ENCODE measurements at regions not wholly inside any gene's neighbourhood (a gene's known extent, or its start where the extent isn't known, plus 50 kb on each side); places are given as distances from the start of the nearest gene placed in this dataset.

DNA sequence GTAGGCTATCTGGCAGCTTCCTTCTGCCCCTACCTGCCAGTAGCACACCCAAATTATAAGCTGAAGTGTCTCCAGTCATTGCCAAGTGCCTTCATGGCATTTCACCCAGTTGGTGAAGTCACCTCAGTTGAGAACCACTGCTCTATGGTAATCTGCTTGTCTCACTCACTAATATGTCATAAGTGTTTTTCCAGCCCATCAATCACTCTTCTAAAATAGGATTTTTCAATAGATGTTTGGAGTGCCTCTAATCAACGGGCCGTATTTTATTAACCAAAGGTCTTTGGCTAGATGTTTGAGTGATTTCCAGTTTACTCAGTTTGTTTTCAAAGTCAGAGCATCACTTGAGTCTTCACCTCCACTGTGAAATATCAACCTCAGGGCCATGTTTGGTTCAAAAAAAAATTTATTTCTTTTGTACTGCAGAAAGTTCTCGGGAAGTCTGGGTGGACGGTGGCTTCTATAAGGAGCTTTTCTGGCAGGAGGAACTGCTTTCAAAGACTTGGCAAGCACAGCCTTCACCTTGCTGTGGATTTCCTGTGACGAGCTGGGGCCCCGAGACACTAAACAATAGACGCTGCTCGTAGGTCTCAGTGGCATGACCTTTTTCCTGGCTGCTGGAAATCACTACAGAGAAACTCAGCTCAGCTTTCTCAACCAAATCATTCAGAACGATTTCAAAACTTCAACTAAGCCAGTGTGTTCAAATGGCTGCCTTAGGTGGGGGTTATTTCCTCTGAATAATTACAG, 95.2 kb upstream of the FOXF1 start:
- no peak for DNase-seq (ENCODE audit: low spot score)

DNA sequence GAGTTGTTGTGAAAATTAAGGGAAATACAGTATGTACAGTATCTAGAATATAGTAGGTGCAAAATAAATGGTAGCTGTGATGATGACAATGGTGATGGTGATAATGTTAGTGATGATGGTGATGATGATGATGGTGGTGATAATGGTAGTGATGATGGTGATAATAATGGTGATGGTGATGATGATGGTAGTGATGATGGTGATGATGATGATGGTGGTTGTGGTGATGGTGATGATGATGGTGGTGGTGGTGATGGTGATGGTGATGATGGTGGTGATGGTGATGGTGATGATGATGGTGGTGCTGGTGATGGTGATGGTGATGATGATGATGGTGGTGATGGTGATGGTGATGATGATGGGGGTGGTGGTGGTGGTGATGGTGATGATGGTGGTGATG, 91.3 kb upstream of the FOXF1 start:
- no peak for DNase-seq (ENCODE audit: low spot score)

DNA sequence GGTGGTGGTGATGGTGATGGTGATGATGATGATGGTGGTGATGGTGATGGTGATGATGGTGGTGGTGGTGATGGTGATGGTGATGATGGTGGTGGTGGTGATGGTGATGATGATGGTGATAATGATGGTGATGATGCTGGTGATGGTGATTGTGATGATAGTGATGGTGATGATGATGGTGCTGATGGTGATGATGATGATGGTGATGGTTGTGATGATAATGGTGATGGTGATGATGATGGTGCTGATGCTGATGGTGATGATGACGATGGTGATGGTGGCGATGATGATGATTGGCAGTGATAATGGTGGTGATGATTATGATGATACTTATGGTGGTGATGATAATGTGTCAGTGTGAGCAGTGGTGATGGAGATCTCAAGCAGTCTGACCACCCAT, 90.8 kb upstream of the FOXF1 start:
- no peak for DNase-seq (ENCODE audit: low spot score)

DNA sequence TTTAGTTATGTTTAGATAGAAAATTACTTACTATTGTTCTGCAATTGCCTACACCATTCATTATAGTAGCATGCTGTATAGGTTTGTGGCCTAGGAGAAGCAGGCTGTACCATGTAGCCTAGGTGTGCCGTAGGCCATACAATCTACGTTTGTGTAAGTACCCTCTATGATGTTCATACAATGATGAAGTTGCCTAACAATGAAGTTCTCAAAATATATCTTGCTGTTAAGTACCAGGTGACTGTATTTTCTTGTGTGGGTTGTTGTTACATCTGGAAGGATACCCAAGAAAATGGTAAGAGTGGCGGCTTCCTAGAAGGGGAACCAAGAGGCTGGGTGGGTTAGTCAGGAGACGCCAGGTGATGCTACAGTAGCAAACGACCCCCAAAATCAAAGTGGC, 88.3 kb upstream of the FOXF1 start:
- no peak for DNase-seq (ENCODE audit: low spot score)

DNA sequence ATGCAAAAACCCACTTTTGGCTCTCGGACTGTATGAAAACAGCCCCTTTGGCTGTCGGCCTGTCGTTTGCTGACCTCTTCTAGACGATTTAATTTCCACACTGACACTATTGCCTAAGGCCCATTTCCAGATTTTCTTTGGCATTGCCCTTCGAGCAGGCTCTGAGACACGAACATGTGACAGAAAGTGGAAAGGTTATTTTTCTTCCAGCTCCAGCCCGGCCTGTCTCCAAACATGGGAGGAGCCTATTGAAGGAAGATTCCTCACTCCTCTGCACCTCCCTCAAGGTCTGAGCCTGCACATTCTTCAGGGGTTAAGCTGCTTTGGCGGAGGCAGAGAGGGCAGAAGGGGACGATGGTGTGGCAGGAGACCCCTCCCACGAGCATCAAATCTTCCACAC, 85.9 kb upstream of the FOXF1 start:
- no peak for DNase-seq (ENCODE audit: low spot score)

DNA sequence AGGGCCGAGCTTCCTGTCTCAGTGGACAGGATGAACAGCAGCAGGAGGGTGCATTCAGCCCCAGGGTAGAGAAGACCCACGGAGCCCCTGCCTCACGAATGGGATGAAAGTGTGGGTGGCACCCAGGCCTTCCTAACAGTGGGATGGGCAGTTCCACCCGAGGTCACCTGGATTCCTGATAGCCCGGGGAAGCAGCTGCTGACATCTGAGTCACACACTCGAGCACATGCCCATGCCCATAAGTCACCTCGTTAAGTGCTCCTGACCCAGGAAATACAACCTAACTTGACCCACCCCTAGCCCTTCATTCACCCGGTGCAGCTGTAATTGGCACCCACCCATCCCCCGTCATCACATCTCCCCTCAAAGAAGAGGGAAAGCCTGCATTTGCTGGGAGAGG, 85.3 kb upstream of the FOXF1 start:
- no peak for DNase-seq (ENCODE audit: low spot score)

DNA sequence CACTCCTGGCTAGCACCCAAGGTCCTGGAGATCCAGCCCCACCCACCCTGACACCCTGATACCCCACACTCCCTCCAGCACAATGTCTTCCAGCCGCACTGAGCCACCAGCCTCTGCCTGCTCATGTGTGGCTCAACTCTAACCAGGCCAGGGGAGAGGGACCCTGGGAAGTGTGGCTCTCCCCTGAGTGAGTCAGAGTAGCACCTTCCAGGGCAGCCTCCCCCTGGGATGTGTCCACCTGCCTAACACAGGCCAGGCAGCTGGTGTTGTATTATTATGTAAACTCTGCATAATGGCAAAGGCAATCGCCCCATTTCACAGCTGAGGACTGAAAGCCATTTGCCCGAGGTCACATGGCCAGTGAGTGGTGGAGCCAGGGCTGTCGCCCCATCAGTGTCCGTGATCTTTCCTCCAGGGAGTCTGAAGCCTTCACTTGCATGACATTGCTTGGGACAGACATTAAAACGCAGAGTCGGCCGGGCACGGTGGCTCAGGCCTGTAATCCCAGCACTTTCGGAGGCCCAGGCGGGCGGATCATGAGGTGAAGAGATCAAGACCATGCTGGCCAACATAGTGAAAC, 84.2 kb upstream of the FOXF1 start:
- no peak for DNase-seq (ENCODE audit: low spot score)

DNA sequence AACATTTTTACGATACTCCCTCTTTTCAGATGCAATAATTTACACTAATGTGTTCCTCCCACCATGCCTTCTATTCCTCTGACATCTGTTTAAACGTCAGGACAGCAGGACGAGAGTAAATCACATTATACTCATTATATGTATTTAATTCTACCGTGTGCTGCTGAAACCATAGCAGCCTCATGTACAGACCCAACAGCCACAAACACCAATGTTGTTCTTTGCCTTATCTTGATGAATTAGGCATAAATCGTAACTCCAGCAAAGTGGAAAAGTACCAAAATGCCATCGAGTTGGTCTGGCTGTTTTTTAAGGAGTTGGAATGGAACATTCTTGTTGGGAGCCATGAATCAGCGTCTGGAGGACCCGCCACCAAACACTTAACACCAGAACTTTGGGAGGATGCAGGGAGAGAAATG, 82.9 kb upstream of the FOXF1 start:
- no peak for DNase-seq (ENCODE audit: low spot score)

DNA sequence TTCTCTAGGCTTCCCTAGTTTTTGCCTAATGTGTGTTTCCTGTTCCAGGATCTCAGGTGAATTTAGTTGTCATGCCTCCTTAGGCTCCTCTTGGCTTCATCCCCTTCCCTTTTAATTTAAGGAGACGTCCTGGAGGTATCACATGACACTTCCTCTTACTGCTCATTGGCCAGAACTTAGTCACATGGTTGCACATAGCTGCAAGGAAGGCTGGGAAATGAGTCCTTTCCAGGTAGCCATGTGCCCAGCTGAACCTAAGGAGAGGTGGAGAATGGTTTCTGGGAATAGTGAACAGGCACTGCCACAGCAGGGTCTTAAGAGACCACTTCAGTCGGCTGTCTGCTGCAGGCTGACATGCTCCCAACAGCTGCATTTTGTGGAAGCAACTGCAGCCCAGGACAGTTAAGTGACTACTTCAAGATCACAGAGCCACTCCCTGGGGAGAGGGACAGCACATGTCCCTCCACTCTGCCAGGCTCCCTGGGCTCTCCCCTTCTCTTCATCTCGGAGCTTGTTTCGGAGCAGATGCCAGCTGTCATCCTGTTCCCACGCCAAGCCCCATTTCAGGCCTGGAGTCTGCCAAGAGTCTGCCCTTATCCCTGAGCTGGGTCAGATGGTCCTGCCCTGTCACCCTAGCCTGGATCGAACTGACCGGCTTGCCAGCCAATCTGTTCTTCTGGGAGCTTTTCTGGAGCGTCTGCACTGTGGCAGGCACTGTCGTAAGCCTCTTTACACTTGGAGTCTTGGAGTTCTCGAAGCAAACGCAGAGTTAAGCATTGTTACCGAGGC, 81.4 kb upstream of the FOXF1 start:
- no peak for DNase-seq (ENCODE audit: low spot score)

DNA sequence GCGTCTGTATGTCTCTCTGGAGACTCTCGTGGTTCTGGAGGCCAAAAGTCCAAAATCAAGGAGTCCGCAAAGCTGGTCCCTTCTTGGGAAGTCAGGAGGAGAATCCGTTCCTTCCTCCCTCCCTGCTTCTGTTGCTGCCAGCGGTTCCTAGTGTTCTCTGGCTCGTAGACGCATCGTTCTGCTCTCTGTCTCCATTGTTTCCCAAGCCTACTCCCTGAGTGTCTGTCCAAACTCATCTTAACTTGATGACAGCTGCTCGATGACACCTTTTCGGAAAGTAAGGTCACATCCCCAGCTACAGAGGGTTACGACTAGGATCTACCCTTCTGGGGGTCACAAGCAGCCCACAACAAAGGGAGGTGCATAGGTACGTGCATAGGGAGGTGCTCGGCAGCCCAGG, 80.7 kb upstream of the FOXF1 start:
- no peak for DNase-seq (ENCODE audit: low spot score)

DNA sequence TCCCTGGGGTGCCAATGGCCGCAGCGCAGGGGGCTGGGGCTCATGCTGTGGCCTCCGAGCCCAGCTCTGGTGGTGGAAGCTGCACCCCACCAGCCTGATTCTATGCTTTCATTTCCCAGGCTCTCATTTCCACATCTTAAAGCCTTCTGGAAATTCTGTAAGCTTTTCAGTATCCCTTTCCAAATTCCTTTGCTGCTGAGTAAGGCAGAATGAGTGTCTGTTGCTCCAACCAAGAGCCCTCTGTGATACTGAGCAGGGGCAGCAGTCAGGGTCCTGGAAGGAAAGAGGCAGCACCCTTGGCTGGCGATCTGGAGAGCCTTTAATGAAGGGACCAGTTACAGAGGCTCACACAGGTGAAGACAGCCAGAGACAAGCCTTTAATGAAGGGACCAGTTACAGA, 79.5 kb upstream of the FOXF1 start:
- DNase-seq (ENCODE audit: low spot score): no peak

DNA sequence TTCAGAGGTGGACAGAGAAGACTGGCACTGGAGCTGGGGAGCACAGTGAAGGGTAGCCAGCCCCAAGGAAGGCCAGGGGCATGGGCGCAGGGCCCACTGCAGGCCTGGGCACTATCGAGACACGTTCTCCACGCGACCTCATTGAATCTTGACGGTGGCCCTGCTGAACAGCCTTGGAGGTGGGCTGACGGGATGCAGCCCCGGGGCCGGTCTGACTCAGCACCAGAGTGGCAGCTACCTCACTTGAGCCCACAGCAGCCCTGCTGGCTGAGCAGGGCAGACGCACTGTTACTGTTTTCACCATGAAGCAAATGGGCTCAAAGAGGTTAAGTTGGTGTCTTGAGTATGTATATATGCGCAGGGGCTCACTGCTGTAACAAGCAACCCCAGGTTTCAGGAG, 78.8 kb upstream of the FOXF1 start:
- no peak for DNase-seq (ENCODE audit: low spot score)

DNA sequence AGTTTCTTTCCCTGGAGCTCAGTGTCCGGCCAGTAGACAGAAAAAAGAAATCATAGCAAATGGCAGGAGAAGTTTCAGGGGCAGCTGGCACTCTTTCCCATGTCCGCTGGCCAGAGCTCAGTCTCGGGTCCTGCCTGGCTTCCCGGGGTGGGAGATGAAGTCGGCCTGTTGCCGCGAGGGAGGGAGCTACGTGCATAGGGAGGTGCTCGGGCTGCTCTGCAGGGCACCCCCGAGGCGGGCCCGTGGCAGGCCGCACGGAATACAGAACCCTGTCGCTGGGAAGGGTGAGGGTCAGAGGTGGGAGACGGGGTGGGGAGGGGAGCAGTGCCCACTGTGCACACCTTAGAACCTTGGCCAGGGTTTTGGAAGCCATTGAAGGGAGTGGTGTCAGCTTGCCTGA, 78.3 kb upstream of the FOXF1 start:
- DNase-seq (ENCODE audit: low spot score): no peak

DNA sequence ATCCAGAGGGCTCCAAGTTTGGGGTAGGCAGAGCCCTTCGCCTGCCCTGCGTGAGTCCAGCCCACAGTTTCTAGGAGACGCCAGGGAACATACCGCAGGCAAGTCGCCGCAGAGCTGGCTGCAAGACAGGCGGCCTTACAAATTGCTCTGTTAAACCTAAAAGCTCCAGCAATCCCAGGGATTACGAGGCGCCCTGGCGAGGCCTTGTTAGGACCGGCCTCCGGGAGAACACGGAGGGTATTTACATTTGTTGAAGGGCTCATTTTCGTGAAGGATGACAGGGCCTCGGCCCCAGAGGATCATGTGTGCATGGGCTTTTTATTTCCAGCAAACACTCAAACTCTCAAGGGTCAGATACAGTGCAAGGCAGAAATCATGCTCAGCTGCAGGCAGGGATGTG, 77.6 kb upstream of the FOXF1 start:
- DNase-seq (ENCODE audit: low spot score): no peak

DNA sequence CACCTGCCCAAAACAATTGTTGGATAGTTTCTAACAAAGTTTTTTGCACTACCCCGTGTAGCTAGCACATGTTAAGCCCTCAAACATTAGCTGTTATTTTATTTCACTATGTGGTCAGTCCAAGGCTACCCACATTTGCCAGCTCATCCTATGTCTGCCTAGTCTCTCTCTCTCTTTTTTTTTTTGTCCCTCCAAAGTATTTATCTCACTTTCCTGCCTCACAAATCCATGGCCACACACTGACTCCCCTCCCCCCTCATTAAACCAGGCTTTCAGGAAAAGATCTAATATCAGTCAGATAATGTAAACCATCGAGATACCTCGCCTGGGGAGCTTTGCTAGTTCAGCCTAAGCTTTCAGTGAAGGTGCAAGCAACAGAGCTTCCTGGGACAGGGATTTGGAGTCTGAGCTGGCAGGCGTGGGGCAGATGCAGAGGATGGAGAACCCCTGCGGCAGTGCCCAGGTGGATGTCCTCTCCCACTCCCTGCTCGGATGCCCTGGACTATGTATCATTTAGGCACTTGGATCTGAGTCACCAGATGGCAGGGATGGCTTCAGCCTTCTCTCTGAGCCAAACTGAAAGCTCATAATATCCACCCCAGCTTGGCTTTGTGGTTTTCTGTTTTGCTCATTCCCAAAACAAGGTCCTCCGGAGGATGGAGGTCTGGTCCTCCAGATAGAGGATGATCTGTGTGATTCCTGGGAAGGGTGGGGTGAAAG, 73.7 kb upstream of the FOXF1 start:
- DNase-seq (ENCODE audit: low spot score): no peak

DNA sequence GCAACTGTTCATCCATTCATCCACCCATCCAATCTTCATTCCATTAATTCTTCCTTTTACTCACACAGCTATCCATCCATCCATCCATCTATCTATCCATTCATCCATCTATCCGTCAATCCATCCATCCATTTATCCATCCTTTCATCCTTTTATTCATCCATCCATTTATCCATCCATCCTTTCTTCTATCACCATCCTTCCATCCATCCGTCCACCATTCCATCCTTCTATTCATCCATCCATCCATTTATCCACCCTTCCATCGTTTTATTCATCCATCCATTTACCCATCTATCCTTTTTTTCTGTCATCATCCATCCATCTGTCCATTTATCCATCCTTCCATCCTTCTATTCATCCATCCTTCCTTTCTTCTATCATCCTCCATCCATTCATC, 73.0 kb upstream of the FOXF1 start:
- no peak for DNase-seq (ENCODE audit: low spot score)

DNA sequence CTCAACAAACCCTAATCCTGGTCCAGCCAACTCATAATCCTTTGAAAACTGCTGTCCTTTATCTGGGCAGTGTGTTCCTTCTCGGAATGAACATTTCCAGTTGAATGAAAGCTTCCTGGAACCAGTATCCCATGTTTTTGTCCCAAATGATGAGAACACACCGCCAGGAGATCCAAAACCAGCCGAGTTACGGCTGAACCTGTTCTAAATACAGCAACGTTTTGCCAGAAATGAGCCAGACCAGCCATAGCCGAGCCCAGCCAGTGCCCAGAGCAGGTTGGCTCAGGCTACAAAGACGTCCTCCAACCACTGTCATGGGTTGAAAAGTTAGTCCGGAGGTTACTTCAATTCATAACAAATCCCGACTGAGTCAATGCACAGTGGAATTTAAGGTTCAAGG, 67.6 kb upstream of the FOXF1 start:
- DNase-seq (ENCODE audit: low spot score): no peak

DNA sequence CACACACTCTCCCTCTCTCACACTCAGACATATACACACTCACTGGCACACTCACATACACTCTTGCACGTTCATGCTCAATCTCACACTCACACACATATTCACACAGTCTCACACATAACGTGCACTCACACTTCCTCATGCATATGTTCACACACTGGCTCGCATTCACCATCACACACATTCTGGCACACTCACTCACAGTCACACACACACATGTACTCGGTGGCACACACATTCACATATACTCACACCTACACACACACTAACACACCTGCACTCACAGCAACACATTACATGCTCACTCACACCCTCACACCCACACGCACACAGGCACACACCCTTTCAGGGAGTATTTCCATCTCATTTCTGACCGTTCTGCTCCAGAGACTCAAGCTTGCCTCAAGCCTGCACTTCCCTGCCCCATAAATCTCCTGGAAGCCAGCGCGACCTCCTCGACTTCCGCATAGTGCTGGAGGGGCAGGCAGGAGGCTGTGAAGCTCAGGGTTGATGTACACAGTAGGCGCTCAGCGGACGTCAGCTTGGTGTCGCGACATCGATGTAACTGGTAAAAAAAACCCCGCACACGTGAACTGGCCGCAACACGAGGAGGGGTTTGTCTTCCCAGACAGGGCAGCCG, 66.7 kb upstream of the FOXF1 start:
- DNase-seq (ENCODE audit: low spot score): no peak

DNA sequence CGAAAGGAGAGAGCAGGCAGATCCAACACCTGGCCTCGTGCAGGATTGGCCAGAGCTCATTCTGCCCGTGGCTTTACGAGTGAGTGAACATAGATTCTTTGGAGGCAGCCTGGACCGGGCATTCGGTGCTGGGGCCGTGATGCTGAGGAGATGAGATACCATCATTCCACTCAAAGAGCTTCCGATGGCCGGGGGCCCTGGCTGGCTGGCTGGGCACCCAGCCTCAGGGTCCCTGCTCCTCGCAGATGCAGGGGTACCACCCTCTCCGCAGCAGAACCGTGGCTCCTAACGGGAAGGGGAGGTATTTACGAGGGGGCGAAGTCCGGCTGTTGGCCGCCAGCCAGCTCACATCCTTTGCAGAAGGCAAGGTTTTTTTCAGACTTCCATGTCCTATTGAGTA, 66.1 kb upstream of the FOXF1 start:
- no peak for DNase-seq (ENCODE audit: low spot score)

DNA sequence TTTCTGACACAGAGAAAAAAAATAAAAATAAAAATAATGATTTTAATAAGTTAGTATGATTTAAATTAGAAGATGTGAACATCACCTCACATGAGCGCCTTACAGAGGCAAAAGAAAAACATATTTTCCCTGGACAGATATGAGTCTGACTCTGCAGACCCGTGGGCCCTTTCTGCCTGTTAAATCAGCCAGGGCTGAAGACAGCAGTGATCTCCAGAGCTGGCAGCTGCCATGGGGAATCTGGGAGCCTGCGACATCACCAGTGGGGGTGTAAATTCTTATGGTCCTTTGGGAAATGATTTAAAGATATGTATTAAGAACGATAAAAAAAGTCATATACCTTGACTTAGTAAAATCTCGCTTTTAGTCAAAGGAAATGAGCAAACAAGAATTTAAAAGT, 65.7 kb upstream of the FOXF1 start:
- no peak for DNase-seq (ENCODE audit: low spot score)

DNA sequence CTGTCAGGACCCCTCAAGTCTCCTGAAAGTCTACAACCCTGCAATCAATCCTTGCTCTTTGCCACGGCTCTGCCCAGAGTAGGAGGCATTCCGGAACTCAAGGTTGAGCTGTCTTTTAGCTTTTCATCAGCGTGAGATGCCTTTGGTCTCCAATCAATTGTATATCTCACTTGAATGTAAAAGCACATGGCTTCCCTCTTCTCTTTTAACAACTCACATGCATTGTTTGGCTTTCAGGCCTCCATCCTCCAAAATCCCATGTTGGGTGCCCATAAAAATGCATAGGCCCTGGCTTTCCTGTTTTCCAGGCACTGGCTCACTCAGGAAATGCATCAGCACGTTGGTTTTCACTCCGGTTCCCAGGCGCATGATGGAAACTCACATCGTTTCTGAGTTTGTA, 64.0 kb upstream of the FOXF1 start:
- no peak for DNase-seq (ENCODE audit: low spot score)

DNA sequence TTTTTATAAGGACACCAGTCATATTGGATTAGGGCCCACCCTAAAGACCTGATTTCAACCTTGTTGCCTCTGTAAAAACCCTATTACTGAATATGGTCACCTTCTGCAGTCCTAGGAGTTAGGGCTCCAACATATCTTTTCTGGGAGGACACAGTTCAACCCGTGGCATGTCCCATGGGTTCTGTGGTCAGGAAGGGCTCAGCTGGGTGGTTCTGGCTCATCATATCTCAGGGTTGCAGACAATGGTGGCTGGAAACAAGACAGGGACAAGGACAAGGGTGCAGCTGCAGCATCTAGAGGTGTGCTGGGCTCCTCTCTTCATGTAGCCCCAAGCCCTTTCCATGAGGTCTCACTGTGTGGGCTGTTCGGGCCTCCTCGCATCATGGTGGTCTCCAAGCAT, 63.1 kb upstream of the FOXF1 start:
- no peak for DNase-seq (ENCODE audit: low spot score)

All from HuH-7.5 (cell line).